ENCODE measurements at regions not wholly inside any gene's neighbourhood (a gene's known extent, or its start where the extent isn't known, plus 50 kb on each side); places are given as distances from the start of the nearest gene placed in this dataset.
"Not testable (repeated sequence)": the region's sequence is repeated elsewhere in the genome, so short reads cannot be mapped to it uniquely, and the experiment has no call there.

GRCh38 chr16:64074706-64075105, 1047.2 kb downstream of the CDH11 start:
- H3K4me3 ChIP-seq (ENCODE audit: low read depth, low read length), result no peak overlapping the region
- no peak for TF ChIP-seq CTCF (IDR thresholded peaks at IDR 0.05; ENCODE audit: borderline replicate concordance, insufficient read depth, low read depth, low read length)

GRCh38 chr16:64072131-64072730, 1049.6 kb downstream of the CDH11 start:
- H3K4me3 ChIP-seq (ENCODE audit: low read depth, low read length), result not testable (repeated sequence)

- no peak for TF ChIP-seq CTCF (IDR thresholded peaks at IDR 0.05; ENCODE audit: borderline replicate concordance, insufficient read depth, low read depth, low read length)
- no peak overlapping the region for H3K4me3 ChIP-seq (ENCODE audit: low read depth, low read length)
Measured at GRCh38 chr16:64065523-64065922, 1056.3 kb downstream of the CDH11 start.

- H3K4me3 ChIP-seq (ENCODE audit: low read depth, low read length), result no peak overlapping the region
- TF ChIP-seq CTCF (IDR thresholded peaks at IDR 0.05; ENCODE audit: borderline replicate concordance, insufficient read depth, low read depth, low read length), result no peak
Measured at GRCh38 chr16:64061621-64062020, 1060.2 kb downstream of the CDH11 start.

- no peak for TF ChIP-seq CTCF (IDR thresholded peaks at IDR 0.05; ENCODE audit: borderline replicate concordance, insufficient read depth, low read depth, low read length)
- no peak overlapping the region for H3K4me3 ChIP-seq (ENCODE audit: low read depth, low read length)
Measured at GRCh38 chr16:64060631-64061030, 1061.2 kb downstream of the CDH11 start.

GRCh38 chr16:64058685-64059084, 1063.2 kb downstream of the CDH11 start:
- no peak for TF ChIP-seq CTCF (IDR thresholded peaks at IDR 0.05; ENCODE audit: borderline replicate concordance, insufficient read depth, low read depth, low read length)
- no peak overlapping the region for H3K4me3 ChIP-seq (ENCODE audit: low read depth, low read length)

GRCh38 chr16:64051824-64052223, 1070.0 kb downstream of the CDH11 start:
- no peak overlapping the region for H3K4me3 ChIP-seq (ENCODE audit: low read depth, low read length)
- no peak for TF ChIP-seq CTCF (IDR thresholded peaks at IDR 0.05; ENCODE audit: borderline replicate concordance, insufficient read depth, low read depth, low read length)

- no peak overlapping the region for H3K4me3 ChIP-seq (ENCODE audit: low read depth, low read length)
- TF ChIP-seq CTCF (IDR thresholded peaks at IDR 0.05; ENCODE audit: borderline replicate concordance, insufficient read depth, low read depth, low read length), result no peak
Measured at GRCh38 chr16:64047878-64048277, 1074.0 kb downstream of the CDH11 start.

Measured in GM12875 (cell line).